KMS-11 (cell line): ENCODE measurements at regions not wholly inside any gene's neighbourhood (a gene's known extent, or its start where the extent isn't known, plus 50 kb on each side); places are given as distances from the start of the nearest gene placed in this dataset.

Source experiments
- H2AFZ ChIP-seq: fragments of 200-600 bp; sonication (generic); 2 replicates; pipeline ENCODE4 v1.6.1; 2016; ENCODE audit warnings: antibody characterized with exemption, mixed run types, low read depth
- H3K27ac ChIP-seq: fragments of 200-600 bp; sonication (generic); 2 replicates; pipeline ENCODE4 v1.6.1; 2016; ENCODE audit warnings: mild to moderate bottlenecking, mixed run types
- H3K27me3 ChIP-seq: fragments of 200-600 bp; sonication (generic); 2 replicates; pipeline ENCODE4 v1.6.1; 2017; ENCODE audit warnings: mild to moderate bottlenecking, low read depth, mixed run types, moderate library complexity; ENCODE audit not compliant: insufficient read depth
- H3K36me3 ChIP-seq: fragments of 200-600 bp; sonication (generic); 2 replicates; pipeline ENCODE4 v1.6.1; 2017; ENCODE audit warnings: mild to moderate bottlenecking, mixed run types; ENCODE audit not compliant: insufficient read depth
- H3K4me1 ChIP-seq: fragments of 200-600 bp; sonication (generic); 2 replicates; pipeline ENCODE4 v1.6.1; 2016; ENCODE audit warnings: mild to moderate bottlenecking, low read depth, mixed run types; ENCODE audit not compliant: poor library complexity, severe bottlenecking
- H3K4me2 ChIP-seq: fragments of 200-600 bp; sonication (generic); 2 replicates; pipeline ENCODE4 v1.7.0; 2016; ENCODE audit warnings: mild to moderate bottlenecking, mixed run types
- H3K4me3 ChIP-seq: fragments of 200-600 bp; sonication (generic); IDR thresholded peaks from 2 replicates; pipeline ENCODE4 v1.6.1; 2017; ENCODE audit warnings: low read depth, low read length, mixed read lengths; ENCODE audit not compliant: insufficient read depth
- H3K79me2 ChIP-seq: fragments of 200-600 bp; sonication (generic); 2 replicates; pipeline ENCODE4 v1.6.1; 2016; ENCODE audit warnings: low read depth, mixed run types; ENCODE audit not compliant: insufficient read depth
- H3K9ac ChIP-seq: fragments of 200-600 bp; sonication (generic); 2 replicates; pipeline ENCODE4 v1.6.1; 2016; ENCODE audit warnings: mild to moderate bottlenecking, mixed run types
- H4K20me1 ChIP-seq: fragments of 200-600 bp; sonication (generic); 2 replicates; pipeline ENCODE4 v1.6.1; 2016; ENCODE audit warnings: mild to moderate bottlenecking, mixed run types; ENCODE audit not compliant: insufficient read depth
- CTCF ChIP-seq: fragments of 200-600 bp; sonication (generic); conservative IDR thresholded peaks from 2 replicates; pipeline ENCODE4 v1.6.1; 2017; ENCODE audit warnings: low read depth, mild to moderate bottlenecking, antibody characterized with exemption, low read length, moderate library complexity, mixed read lengths

- no peak overlapping the region for H2AFZ ChIP-seq
- no peak overlapping the region for H3K27ac ChIP-seq
- H3K27me3 ChIP-seq = no peaks in the 10 kb centered on the region
- peaks cover 7% of the 10 kb centered on the region for H3K4me1 ChIP-seq
- no peaks in the 10 kb centered on the region for H3K79me2 ChIP-seq
- no peak overlapping the region for H3K4me3 ChIP-seq
- TF ChIP-seq CTCF = no peak
- H3K9ac ChIP-seq = no peak overlapping the region
- no peaks in the 10 kb centered on the region for H3K36me3 ChIP-seq
- no peaks in the 10 kb centered on the region for H4K20me1 ChIP-seq
- H3K4me2 ChIP-seq = no peak overlapping the region
Observed at GRCh38 chr2:195495966-195496365, 161.1 kb upstream of the SLC39A10 start.

- Histone ChIP-seq H3K4me1 (peaks cover 7% of the 10 kb centered on the region), H3K79me2 (no peaks in the 10 kb centered on the region), H3K4me2 (no peak overlapping the region), H3K27me3 (no peaks in the 10 kb centered on the region), H3K36me3 (no peaks in the 10 kb centered on the region), H4K20me1 (no peaks in the 10 kb centered on the region), H3K27ac (no peak overlapping the region), H2AFZ (no peak overlapping the region), H3K9ac (no peak overlapping the region), H3K4me3 (no peak overlapping the region)
- no peak for TF ChIP-seq CTCF
Observed at GRCh38 chr2:195495351-195495750, 161.7 kb upstream of the SLC39A10 start.

GRCh38 chr2:195494451-195494850, 162.6 kb upstream of the SLC39A10 start:
- no peak overlapping the region for H2AFZ ChIP-seq
- no peaks in the 10 kb centered on the region for H4K20me1 ChIP-seq
- no peak overlapping the region for H3K4me3 ChIP-seq
- no peaks in the 10 kb centered on the region for H3K79me2 ChIP-seq
- no peaks in the 10 kb centered on the region for H3K27me3 ChIP-seq
- no peak overlapping the region for H3K9ac ChIP-seq
- H3K27ac ChIP-seq = no peak overlapping the region
- no peak overlapping the region for H3K4me2 ChIP-seq
- H3K36me3 ChIP-seq = no peaks in the 10 kb centered on the region
- no peak for TF ChIP-seq CTCF
- H3K4me1 ChIP-seq = peaks cover 12% of the 10 kb centered on the region

- no peak overlapping the region for H3K9ac ChIP-seq
- no peak overlapping the region for H3K4me3 ChIP-seq
- no peak overlapping the region for H3K27ac ChIP-seq
- no peaks in the 10 kb centered on the region for H3K27me3 ChIP-seq
- no peaks in the 10 kb centered on the region for H3K36me3 ChIP-seq
- no peak for TF ChIP-seq CTCF
- H3K79me2 ChIP-seq = no peaks in the 10 kb centered on the region
- peaks cover 22% of the 10 kb centered on the region for H3K4me1 ChIP-seq
- H4K20me1 ChIP-seq = no peaks in the 10 kb centered on the region
- no peak overlapping the region for H2AFZ ChIP-seq
- H3K4me2 ChIP-seq = no peak overlapping the region
Observed at GRCh38 chr2:195493416-195493815, 163.6 kb upstream of the SLC39A10 start.
